ENCODE measurements at regions not wholly inside any gene's neighbourhood (a gene's known extent, or its start where the extent isn't known, plus 50 kb on each side); places are given as distances from the start of the nearest gene placed in this dataset.

GRCh38 chr6:133778414-133779130 is 110.3 kb upstream of the TCF21 start:
- DNase-seq (ENCODE audit: low spot score) (no peak), ATAC-seq (no peak)
- Mint-ChIP-seq H3K4me1 (no peaks in the 10 kb centered on the region), H3K27me3 (ENCODE audit: low read depth) (no peaks in the 10 kb centered on the region), H3K9me3 (no peaks in the 10 kb centered on the region), H3K27ac (no peak overlapping the region), H3K4me3 (no peak overlapping the region), H3K36me3 (no peaks in the 10 kb centered on the region)
- ChIA-PET CTCF (interaction anchor here (1.4 kb wide), 1 partner anchor 138 kb away, joined by 3 read pairs; no protein-coding TSS in a partner anchor), POLR2A (no interaction called here)
- no peak for TF ChIP-seq GRHL2 (CRISPR knock-in tag; IDR thresholded peaks at IDR 0.05; ENCODE audit: insufficient replicate concordance, severe bottlenecking)
- TF ChIP-seq ZNF416 (CRISPR knock-in tag; IDR thresholded peaks at IDR 0.05) = no peak
- TF ChIP-seq JAZF1 (CRISPR knock-in tag; IDR thresholded peaks at IDR 0.05) = no peak
- TF ChIP-seq ELF4 (CRISPR knock-in tag; IDR thresholded peaks at IDR 0.05; ENCODE audit: low read depth) = no peak
- TF ChIP-seq NR3C1 (CRISPR knock-in tag; conservative IDR thresholded peaks at IDR 0.05; ENCODE audit: low read depth) = no peak
- no peak for TF ChIP-seq USF2 (CRISPR knock-in tag; IDR thresholded peaks at IDR 0.05)
- no peak for TF ChIP-seq ZNF232 (CRISPR knock-in tag; IDR thresholded peaks at IDR 0.05)
- TF ChIP-seq JUN (CRISPR knock-in tag; IDR thresholded peaks at IDR 0.05) = no peak
- no peak for TF ChIP-seq ZBTB43 (CRISPR knock-in tag; IDR thresholded peaks at IDR 0.05)
- TF ChIP-seq E2F5 (CRISPR knock-in tag; IDR thresholded peaks at IDR 0.05) = no peak
- no peak for TF ChIP-seq MLX (CRISPR knock-in tag; IDR thresholded peaks at IDR 0.05)
- TF ChIP-seq ZMAT4 (CRISPR knock-in tag; IDR thresholded peaks at IDR 0.05) = no peak
- TF ChIP-seq CBFB (CRISPR knock-in tag; IDR thresholded peaks at IDR 0.05; ENCODE audit: low read depth) = no peak
- no peak for TF ChIP-seq RORB (CRISPR knock-in tag; IDR thresholded peaks at IDR 0.05)
- TF ChIP-seq ZNF219 (CRISPR knock-in tag; IDR thresholded peaks at IDR 0.05; ENCODE audit: borderline replicate concordance) = no peak
- no peak for TF ChIP-seq CREM (CRISPR knock-in tag; IDR thresholded peaks at IDR 0.05)
- TF ChIP-seq PRRX2 (CRISPR knock-in tag; IDR thresholded peaks at IDR 0.05) = no peak
- no peak for TF ChIP-seq TEAD4 (CRISPR knock-in tag; IDR thresholded peaks at IDR 0.05)

- DNase-seq (ENCODE audit: low spot score) = no peak
- CTCF ChIA-PET = interaction anchor here (1.4 kb wide), 1 partner anchor 137 kb away, joined by 3 read pairs; no protein-coding TSS in a partner anchor
- no peaks in the 10 kb centered on the region for H3K9me3 Mint-ChIP-seq
- no peaks in the 10 kb centered on the region for H3K27me3 Mint-ChIP-seq (ENCODE audit: low read depth)
- POLR2A ChIA-PET = no interaction called here
- ATAC-seq = no peak
- H3K4me1 Mint-ChIP-seq = no peaks in the 10 kb centered on the region
- H3K36me3 Mint-ChIP-seq = no peaks in the 10 kb centered on the region
- no peak overlapping the region for H3K27ac Mint-ChIP-seq
- no peak overlapping the region for H3K4me3 Mint-ChIP-seq
- TF ChIP-seq ZSCAN18 (CRISPR knock-in tag; IDR thresholded peaks at IDR 0.05) (no peak), E2F4 (CRISPR knock-in tag; IDR thresholded peaks at IDR 0.05; ENCODE audit: borderline replicate concordance, low read depth) (no peak), CDX4 (CRISPR knock-in tag; IDR thresholded peaks at IDR 0.05; ENCODE audit: borderline replicate concordance) (no peak), ZBTB43 (CRISPR knock-in tag; IDR thresholded peaks at IDR 0.05) (no peak), ATF2 (CRISPR knock-in tag; IDR thresholded peaks at IDR 0.05; ENCODE audit: borderline replicate concordance, low read depth) (no peak), ELF4 (CRISPR knock-in tag; IDR thresholded peaks at IDR 0.05; ENCODE audit: low read depth) (no peak), FOXJ3 (CRISPR knock-in tag; IDR thresholded peaks at IDR 0.05; ENCODE audit: borderline replicate concordance) (no peak)
Measured at GRCh38 chr6:133779916-133780695, 108.8 kb upstream of the TCF21 start.
